GM10248 (cell line): ENCODE measurements at regions not wholly inside any gene's neighbourhood (a gene's known extent, or its start where the extent isn't known, plus 50 kb on each side); places are given as distances from the start of the nearest gene placed in this dataset.

Source experiments
- CTCF ChIA-PET: fragments of 300-600 bp; sonication (Branson Sonifier 250); formaldehyde crosslinking; extraction: SDS; loops from one replicate; lab custom pipeline; 2021; ENCODE audit warnings: antibody characterized with exemption; lab: Yijun Ruan, JAX
- POLR2A ChIA-PET: fragments of 350-650 bp; sonication (Branson Sonifier 250); formaldehyde crosslinking; extraction: SDS; loops from one replicate; lab custom pipeline; 2020; ENCODE audit warnings: antibody characterized with exemption; lab: Yijun Ruan, JAX
- DNase-seq: peaks from one replicate; pipeline ENCODE4 v3.0.0; 2012; ENCODE audit errors: extremely low spot score
- CTCF ChIP-seq: IDR thresholded peaks from 2 replicates; pipeline ENCODE4 v1.5.1; 2012; ENCODE audit warnings: mild to moderate bottlenecking, low read depth; ENCODE audit errors: extremely low read depth, missing control alignments, control extremely low read depth

GRCh38 chr11:45071232-45071631 lies 75.2 kb upstream of the PRDM11 start:
- CTCF ChIA-PET, result interaction anchor here (1.3 kb wide), 1 partner anchor 32 kb away, joined by 3 read pairs; no protein-coding TSS in a partner anchor
- TF ChIP-seq CTCF, result no peak
- no peak for DNase-seq
- POLR2A ChIA-PET, result no interaction called here

- no peak for DNase-seq
- POLR2A ChIA-PET, result no interaction called here
- no peak for TF ChIP-seq CTCF
- CTCF ChIA-PET, result interaction anchor here (1.2 to 3.6 kb wide), 7 partner anchors 8 to 163 kb away, joined by 3 to 11 read pairs (median 4); no protein-coding TSS in a partner anchor
These were observed 72.7 kb upstream of the PRDM11 start for GRCh38 chr11:45073685-45074141.

DNA sequence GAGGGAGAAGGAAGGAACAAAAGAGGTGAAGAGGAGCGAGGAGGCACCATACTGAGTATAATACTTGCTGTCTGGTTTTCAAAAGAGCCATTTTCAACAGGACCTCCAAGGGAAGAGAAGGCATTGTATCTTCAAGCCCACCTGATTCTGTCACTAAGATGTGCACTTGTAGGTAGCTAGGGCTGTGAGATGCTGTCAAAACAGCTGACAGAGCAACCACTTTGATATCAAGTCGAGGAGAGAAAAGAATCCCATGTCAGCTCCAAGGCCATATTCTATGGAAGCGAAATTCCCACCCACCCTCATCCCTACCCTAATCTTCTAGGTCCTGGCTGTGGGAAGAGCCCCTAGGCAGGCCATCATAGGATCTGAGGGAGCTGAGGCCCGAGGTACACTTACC lies 70.9 kb upstream of the PRDM11 start:
- DNase-seq, result no peak
- ChIA-PET POLR2A (no interaction called here), CTCF (interaction anchor here (1.3 to 3.6 kb wide), 2 partner anchors 28 to 139 kb away, joined by 3 to 11 read pairs; no protein-coding TSS in a partner anchor)
- no peak for TF ChIP-seq CTCF

GRCh38 chr11:45075952-45076351 lies 70.5 kb upstream of the PRDM11 start:
- CTCF ChIA-PET, result interaction anchor here (3.6 kb wide), 1 partner anchor 139 kb away, joined by 11 read pairs; no protein-coding TSS in a partner anchor
- DNase-seq, result no peak
- POLR2A ChIA-PET, result no interaction called here
- TF ChIP-seq CTCF, result no peak

- TF ChIP-seq CTCF, result no peak
- POLR2A ChIA-PET, result no interaction called here
- CTCF ChIA-PET, result no interaction called here
- DNase-seq, result no peak
These were observed 69.7 kb upstream of the PRDM11 start for GRCh38 chr11:45076761-45077160.

DNA sequence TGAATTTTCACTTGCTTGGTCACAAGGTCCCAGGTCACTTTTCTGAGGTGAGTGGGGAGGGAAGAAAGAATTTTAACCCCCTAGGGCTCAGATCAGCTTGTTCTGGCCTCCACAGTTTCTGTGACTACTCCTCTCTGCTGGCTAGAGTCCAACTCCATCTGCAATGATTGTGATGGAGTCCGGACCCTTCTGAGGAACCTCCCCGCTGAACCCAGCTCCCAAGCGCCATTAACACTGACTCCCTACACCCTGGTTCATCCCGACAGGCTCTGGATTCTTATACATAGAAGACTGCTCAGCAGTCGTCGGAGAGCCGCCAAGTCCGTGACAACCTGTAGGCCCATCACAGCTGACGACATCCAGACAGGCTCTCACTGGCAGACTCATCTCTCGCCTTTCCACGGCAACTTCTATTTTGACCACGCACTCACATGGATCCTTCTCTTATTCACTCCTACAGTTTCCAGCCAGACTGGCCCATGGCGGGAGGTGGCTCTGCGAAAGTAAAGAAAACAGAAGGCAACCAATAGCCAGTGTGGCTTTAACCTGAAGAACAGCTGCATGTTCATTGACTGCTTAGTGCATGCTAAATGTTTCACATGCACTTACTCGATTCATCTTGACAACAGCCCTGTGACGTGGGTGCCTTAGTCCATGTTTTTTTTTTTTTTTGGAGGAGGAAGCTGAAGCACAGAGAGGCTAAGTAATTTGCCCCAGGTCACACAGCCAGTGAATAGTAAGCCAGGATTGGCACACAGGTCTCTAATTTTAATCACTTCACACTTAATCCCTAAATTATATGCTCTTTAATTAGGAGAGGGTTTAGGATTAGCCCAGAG lies 68.0 kb upstream of the PRDM11 start:
- CTCF ChIA-PET, result interaction anchor here (1.3 to 4.7 kb wide), 2 partner anchors 26 to 142 kb away, joined by 4 to 30 read pairs; no protein-coding TSS in a partner anchor
- no peak for DNase-seq
- POLR2A ChIA-PET, result no interaction called here
- TF ChIP-seq CTCF, result no peak
